GM21619 (cell line): ENCODE measurements at regions not wholly inside any gene's neighbourhood (a gene's known extent, or its start where the extent isn't known, plus 50 kb on each side); places are given as distances from the start of the nearest gene placed in this dataset.
A peak's percentile ranks its signal among the peaks of the same experiment; 100 is the strongest.

Source experiments
- ATAC-seq: cut with Tn5 transposase; IDR thresholded peaks from one replicate; pipeline ENCODE4 v1.9.1; 2021; ENCODE audit not compliant: unreplicated experiment

DNA sequence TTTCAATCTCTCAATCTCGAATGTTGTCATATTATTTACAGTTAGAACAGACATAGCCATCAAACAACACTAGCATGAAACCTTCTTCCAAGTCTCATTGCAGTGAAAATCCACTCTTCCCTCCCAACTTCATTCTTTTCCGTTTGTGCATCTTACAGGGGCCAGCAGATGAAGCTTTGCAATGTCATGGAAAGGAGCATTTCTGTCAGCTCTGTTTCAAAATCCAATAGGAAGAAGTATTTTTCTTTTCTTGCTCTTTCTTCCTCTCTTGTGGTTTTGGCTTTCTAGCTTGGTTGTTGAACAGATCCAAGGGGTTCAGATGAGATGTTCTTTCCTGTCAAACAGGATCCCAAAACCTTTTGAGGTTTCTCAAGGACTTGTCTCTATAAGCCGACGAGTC is 416.6 kb downstream of the AEBP2 start:
- no peak for ATAC-seq

DNA sequence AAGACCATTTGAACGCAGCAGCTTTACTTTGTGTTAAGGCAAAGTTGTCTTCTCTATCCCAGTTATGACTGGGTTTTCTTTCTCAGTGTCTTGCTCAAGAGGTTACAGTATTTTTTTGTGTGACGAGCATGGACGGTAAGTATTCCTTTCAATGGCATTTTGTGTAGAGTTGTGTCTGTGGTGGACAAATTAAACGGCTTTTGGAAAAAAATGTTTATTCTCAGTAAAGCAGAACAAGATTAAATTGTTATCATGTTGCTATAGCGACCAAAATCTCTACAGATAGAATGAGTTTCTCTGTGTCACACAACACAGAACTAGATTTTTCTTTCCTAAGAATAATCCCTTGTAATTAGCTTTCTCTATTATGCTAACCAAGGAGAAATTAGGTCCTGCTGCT is 417.1 kb downstream of the AEBP2 start:
- ATAC-seq = no peak

DNA sequence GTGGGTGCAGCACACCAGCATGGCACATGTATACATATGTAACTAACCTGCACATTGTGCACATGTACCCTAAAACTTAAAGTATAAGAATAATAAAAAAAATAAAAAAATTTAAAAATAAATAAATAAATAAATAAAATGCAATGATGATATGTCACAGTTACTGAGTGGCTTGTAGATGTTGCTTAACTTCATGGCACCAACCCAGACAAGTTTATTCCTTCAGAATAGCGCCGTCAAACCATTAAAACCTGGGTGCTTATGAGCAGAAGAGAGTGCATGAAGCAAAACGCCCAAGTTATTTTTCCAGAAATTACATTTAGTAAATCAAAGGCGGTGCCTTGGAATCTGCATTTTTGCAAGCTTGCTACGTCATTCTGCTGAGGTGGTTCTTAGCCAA is 417.9 kb downstream of the AEBP2 start:
- ATAC-seq = no peak

DNA sequence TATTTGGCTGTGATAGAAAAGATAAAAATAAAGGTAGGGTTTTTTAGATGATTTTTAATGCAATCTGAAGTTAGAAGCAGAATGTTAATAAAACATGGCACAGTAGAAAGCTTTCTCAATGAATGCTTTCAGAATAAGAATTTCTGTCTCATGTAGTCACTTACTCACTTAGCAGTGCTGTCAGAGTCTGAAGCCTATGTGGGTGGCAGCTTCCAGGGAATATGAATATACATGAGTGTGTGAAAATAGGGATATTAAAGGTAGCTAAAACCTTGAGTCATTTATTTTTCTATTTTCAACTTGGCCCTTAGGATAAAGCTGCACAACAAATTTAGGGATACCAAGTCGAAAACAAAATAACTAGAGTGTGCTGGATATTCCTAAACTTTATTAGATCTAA is 427.9 kb downstream of the AEBP2 start:
- ATAC-seq = no peak

DNA sequence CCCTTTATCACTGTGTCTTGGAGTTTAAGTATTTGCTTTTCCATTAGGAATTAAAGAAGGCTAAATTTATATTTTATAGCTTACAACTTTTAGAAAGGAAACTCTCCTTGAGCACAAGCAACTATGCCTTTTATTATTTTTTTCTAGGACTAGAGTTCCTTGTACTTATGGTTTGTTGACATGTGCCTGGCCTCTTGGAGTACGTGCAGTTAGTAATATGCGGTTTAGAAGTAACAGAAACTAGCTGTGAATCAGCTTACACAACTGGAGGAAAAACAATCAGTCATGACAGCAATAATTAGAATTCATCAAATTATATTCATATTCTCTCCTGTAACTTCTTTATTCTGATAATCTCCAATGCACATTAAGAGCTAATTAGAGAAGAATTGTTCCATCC is 428.7 kb downstream of the AEBP2 start:
- ATAC-seq = no peak

DNA sequence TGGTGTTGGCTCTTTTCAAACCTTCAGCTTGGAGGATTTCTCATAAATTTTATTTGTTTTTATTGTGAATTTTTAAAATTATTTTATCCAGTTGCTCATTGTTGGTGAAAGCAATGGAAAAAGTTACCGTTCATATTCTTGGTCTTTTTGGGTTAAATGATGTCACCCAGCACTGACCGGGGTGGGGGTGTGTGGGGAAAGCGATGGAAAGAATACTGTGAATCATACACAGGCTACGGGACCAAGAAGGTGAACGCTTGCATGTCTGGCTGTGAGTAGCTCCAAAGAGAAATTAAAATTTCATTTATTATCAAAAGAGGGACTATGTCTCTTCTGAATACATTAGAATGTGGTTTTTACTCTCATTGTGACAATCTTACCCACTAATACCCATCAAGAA is 430.1 kb downstream of the AEBP2 start:
- no peak for ATAC-seq

DNA sequence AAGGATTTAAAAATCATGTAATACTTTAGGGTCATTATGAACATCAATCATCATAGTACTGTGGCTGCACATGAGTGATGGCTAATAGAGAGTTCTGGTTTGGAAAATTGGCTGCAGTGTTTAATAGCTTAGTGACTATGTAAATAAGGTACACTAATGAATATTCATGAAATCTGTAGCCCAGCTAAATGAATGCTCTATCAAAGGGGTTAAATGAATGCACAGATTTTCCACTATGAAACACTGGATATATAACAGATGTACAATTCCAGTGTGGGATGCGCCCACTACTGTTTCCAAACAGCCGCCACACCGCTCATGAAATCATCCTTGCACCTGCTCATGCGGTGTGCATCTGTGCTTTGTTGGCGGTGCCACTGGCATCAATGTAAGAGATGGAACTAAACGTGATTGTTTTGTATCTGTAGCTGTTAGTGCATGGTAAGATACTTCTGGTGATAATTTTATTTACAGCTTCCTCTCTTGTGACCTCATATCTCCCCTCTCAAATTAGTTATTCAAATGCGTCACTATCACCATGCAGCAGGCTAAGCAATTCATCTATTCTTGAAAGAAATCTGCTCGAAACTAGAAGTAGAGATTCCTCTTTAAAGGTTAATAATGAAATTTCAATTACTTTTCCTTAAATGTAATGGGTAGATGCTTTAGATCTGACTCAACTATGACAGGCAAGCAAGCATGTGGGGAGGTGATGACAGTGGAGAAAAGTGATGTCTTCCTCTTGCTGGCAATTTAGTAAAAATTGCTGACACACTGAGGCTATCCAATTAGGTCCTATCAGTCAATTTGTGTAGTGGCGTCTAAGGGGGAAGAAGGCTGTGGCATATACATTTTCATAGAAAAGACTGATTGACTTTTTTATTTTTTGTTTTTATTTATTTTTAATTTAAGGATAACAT is 433.6 kb downstream of the AEBP2 start:
- no peak for ATAC-seq

DNA sequence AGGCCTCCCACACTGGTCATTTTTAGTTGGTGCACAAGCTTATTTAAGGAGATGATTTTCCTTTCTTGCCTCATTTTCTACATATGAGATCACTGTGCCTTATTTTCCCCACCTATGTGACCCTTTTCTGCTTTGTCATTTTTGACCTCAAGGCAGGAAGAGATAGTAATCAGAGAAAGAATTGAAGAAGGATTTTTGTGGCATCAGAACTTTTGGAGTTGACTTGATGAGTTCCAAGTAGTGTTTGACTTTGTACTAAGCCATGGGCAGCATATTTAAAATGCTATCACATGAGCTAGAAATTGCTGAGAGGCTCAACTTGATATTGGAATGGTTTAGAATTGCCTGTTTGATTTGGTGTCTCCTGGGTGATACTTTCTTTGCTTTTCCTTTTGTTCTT is 440.8 kb downstream of the AEBP2 start:
- no peak for ATAC-seq

DNA sequence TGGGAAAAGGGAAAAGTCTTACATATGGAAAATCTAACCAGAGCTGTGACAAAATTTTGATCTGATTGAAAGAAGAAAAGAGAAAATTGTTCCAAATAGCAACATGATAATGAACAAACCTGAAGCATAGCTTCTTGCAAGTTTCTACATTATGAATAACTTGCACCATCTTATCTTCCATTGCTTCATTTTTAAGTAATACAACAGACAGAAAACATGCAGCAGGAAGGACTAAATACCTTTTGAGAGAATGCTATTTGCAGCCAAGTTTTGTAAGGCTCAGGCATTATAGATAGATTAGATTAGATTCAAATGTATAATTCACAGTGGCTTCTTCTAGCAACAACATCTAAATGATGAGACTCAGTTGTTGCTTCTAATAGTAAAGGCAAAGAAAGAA is 441.4 kb downstream of the AEBP2 start:
- no peak for ATAC-seq

DNA sequence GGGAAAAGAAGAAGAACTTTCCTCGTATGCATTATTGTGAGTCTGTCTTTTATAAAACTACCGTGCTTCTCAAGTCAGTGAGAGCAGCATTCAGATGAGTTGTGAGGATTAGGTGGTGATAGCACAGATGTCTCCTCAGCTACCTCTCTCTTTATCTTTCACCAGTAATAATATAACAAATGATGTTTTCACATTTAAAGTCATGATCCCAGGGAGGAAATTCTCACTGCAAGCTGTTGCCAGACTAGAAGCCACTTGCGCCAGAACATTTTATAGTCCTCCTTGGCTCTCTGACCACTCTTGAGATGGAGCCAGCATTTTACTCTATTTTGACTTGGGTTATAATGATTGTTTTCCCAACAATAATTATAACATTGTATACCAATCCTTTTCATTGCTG is 443.1 kb downstream of the AEBP2 start:
- no peak for ATAC-seq

DNA sequence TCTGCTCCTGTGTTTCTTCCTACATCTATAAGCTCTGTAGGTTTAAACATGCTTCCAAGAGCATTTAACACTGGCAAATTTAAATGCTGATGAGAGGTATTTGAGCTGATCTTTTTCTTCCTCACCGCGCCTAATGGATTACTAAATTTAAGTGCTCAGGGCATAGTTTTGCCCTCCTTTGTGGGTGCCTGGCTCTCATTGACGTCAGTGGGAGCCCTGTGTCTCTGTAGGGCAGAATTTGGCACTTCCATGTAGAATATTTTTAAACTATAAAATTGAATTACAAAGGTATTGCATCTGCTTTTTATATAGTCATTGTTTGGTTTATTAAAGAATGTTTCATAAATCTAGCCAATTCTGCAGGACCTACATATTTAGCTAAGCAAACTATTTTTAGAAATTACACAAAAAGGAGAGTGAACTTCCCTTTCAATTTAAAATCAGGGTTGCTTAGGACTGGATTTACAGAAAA is 444.8 kb downstream of the AEBP2 start:
- ATAC-seq = no peak

DNA sequence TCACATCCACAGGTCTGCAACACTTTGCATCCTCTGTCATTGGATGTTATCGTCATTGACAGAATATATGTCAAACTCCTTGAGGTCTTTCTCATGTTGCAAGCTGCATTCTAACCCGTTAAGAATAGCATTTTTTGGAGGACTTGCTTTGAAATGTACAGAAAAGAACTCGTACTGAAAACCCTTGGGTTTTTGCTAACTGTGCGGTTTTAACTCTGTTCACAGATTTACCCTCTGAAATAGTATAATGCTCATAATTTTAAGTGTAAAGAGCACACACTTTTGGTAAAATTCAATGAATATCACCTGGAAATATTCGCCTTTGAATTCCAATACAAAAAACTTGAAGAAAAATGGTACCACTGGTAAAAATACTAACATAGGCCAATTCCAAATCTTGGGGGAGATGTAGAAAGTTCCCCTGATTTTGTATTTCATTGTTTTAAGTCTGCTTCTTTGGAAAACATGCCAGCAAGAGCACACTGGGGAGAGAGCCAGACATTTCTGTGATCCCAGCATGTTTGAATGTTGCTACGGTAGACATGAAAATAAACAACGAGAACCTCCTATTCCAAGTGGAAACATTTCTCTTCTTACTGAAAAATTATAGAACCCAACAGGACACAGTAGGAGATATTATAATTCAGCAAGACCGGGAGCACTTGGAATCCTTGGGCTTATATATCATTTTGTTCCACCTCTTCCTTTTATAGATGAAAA is 446.0 kb downstream of the AEBP2 start:
- ATAC-seq = no peak

DNA sequence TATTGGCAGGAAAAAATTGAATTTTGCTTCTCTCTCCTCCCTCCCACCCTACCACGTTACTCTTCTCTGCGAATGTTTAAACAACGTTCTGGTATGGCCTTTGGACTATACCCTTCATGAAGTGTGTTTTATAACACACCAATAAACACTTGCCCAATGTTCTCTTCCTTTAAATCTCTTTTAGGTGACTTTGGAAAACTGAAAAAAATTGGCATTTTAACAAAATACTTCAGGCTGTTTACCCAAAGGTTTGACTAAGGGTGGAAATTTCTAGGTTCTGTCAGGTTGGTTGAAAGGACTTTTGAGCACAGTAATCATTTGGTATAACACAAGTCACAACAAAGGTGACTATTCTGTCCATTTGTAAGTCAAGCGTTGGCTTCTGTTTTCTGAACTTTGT is 446.8 kb downstream of the AEBP2 start:
- ATAC-seq = no peak

DNA sequence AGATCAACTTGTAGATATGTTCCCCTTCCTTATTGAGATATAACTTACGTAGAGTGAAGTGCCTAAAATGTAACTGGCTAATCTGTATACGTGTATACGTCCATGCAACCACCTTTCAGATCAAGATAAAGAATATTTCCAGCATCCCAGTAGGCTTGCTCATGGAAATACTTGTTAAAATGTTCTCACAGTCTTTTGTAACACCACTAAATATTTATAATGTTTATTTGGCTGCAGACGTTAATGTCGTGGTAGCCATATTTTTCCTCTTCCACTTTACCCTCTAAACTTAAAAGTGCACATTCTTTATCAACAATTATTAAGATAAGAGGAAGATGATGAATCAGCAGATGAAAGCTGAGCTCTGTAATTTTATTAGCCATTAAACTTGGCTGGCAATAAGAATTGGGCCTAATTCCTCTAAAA is 447.4 kb downstream of the AEBP2 start:
- ATAC-seq = no peak

DNA sequence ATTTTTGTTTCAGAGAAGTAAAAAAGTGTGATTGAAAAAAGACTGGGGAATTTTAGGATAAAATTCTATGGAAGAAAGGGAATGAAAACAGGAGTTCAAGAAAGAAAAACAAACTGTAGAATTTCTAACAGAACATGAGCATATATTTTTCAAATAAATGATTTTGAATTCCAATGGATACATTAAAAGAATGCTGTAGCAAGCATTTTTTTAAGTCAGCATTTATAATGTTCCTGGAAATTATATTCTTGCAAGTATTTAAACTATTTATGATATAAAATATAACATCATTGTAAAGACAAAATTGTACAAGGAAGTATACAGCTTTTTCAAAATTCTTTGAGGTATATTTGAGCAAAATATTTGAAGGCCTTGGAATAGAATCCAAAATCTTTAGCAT is 450.7 kb downstream of the AEBP2 start:
- ATAC-seq = no peak

DNA sequence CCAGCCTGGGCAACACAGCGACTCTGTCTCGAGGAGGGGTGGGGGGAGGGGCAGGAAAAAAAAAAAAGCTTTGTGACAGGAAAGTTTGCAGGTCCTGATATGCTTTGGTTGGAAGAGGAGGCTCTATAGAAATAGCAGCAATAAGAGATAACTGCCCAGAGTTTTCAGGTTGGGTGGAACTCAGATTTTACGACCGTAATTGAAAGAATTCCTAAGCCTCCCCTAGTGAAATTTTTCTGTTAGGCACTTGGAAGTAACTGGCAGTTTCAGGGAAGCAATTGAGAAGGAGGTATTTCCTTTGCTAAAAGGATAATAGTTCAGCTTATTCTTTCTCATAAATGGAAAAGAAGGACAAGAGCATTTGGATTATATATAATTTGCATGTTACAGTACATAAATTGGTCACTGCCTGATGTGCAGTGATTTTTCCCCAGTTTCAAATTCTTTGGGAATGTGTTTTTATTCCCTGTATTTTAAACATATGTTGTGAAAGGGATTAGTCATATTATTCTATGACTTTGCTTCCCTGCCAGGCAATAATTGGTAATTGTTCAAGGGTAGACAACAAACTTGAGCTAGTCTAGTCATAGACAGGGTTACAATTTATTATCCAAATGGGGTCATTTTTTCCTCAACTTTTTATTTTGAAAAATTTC is 452.8 kb downstream of the AEBP2 start:
- no peak for ATAC-seq

DNA sequence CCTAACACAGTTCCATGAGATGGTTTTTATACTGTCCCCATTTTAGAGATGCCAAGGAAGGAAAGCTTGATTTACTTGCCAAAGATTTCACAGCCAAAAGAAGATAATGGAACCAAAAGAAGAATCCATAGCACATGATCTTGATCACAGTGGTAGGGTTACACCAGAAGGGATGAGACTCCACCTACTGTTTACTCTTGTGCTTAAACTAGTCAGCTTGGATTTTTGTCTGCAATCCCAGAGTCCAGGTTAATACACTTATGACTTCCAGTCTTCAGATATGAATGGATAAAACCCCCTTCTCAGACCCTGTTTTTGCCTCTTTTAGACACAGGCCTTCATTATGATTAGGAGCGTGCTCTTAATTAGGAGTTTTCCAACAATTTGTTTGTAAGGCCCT is 454.2 kb downstream of the AEBP2 start:
- no peak for ATAC-seq

DNA sequence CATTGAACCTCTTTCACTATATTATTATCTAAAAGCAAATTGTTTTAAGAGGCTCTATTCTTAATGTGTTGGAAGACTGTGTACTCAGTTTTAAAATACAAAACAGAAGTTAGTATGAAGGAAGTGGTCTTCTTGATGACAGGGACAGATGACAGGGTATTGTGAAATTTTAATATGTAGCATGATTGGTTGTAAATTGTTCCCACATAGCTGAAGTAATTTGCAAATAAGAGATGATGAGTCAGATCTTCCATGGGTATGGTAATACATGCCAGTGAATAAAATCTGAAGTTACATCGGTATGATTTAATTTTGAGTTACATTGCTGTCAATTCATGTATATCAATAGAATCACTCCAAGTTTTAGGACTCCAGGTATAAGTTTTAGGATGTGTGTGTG is 454.8 kb downstream of the AEBP2 start:
- no peak for ATAC-seq

DNA sequence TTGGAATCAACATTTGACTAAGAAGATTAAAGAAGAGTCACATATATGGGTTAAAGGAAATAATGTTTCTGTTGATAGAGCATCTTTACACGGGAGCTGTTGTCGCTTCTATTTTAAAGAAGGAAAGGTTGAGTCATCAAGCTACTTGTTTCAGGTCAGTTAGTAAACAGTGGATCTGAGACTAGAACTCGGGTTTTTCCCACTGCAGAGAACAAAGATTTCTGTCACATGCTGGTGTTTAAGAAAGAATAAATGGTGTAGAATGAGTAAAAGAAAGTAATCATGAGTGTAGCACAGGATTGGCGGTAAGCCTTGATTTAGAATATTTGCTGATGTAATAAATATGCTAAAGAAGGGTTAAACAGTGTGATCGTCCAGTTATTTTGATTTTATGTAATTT is 455.5 kb downstream of the AEBP2 start:
- peak; percentile 80 for ATAC-seq

DNA sequence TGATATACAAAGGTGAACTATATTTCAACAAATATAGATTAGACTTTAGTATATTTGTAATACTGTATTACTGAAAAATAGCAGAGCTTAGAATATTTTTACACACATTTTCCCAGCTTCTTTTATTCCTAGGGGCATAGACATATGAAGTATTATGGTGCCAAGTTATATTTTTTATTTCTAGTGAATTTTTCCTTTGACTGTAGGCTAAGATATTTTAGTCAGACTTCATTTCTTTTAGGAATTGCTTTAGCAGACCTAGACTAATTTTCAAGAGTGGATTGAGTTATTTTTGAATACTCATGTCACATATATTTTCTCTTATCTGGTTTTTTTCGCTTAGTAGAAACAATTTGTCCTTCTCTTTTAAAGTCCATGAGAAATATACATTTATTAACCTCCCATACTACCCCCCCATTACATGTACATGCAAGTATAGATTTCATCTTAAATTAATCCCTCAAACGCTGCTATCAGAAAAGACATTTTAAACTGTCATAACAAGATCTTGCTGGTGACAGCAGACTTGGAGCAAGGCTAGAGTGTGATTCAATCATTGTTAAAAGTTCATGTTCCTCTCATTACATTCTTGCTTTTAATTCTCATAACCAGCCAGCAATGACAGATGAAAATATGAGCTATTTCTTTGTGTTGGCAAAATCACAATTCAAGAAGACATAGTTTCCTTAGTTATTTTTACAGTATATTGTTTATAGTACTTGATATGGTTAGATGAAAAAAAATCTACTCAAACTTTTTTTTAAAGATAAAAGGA is 456.1 kb downstream of the AEBP2 start:
- no peak for ATAC-seq

DNA sequence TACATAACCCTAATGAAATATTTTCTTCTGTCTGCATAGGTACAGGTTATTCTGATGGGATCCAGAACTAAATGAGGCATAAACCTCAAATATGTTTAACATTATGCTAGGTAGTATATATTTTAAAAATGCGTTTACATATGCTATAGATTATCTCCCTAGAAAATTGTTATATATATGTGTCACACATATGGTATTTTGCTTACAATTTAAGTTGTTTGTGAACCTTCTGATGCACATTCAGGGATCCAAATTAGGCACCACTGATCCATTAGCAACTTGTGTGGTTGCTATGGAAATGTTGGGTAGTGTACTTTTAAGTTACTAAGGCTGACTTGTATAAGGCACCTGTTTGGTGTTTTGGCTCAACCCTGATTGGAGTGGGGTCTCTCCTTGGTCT is 456.7 kb downstream of the AEBP2 start:
- ATAC-seq = no peak
